ENCODE measurements at regions not wholly inside any gene's neighbourhood (a gene's known extent, or its start where the extent isn't known, plus 50 kb on each side); places are given as distances from the start of the nearest gene placed in this dataset.

GRCh38 chr9:3028535-3028934 lies 184.6 kb upstream of the PUM3 start:
- Histone ChIP-seq H3K4me3 (ENCODE audit: low read depth, low read length) (no peak overlapping the region), H3K9me3 (ENCODE audit: control insufficient read depth, insufficient read depth, low read length) (no peaks in the 10 kb centered on the region), H3K27ac (ENCODE audit: low read depth, low read length) (peak overlapping the region; percentile 10), H3K36me3 (ENCODE audit: control insufficient read depth, insufficient read depth, low read length) (no peaks in the 10 kb centered on the region), H3K27me3 (ENCODE audit: control insufficient read depth, insufficient read depth, low read length) (no peaks in the 10 kb centered on the region), H3K4me1 (ENCODE audit: control insufficient read depth, insufficient read depth, low read length) (peaks cover 7% of the 10 kb centered on the region)
- no CpG with 5 or more reads among the region's 4 CpGs for WGBS (ENCODE audit: insufficient coverage)
- DNase-seq (ENCODE audit: low read depth in 4 of 6, low spot score in 6 of 6): peak in 4 of 6 donors; percentile 38 to 88 (median 62)

- 44% methylated on average over 1 of the region's 3 CpGs for WGBS (ENCODE audit: insufficient coverage)
- peak in 2 of 6 donors; percentile 40 to 85 for DNase-seq (ENCODE audit: low read depth in 4 of 6, low spot score in 6 of 6)
- H3K4me1 ChIP-seq (ENCODE audit: control insufficient read depth, insufficient read depth, low read length): peaks cover 7% of the 10 kb centered on the region
- no peak overlapping the region for H3K4me3 ChIP-seq (ENCODE audit: low read depth, low read length)
- H3K27me3 ChIP-seq (ENCODE audit: control insufficient read depth, insufficient read depth, low read length): no peaks in the 10 kb centered on the region
- no peaks in the 10 kb centered on the region for H3K9me3 ChIP-seq (ENCODE audit: control insufficient read depth, insufficient read depth, low read length)
- no peaks in the 10 kb centered on the region for H3K36me3 ChIP-seq (ENCODE audit: control insufficient read depth, insufficient read depth, low read length)
- no peak overlapping the region for H3K27ac ChIP-seq (ENCODE audit: low read depth, low read length)
Observed at GRCh38 chr9:3027210-3027609, 183.3 kb upstream of the PUM3 start.

GRCh38 chr9:3023449-3023848 lies 179.6 kb upstream of the PUM3 start:
- Histone ChIP-seq H3K27me3 (ENCODE audit: control insufficient read depth, insufficient read depth, low read length) (no peaks in the 10 kb centered on the region), H3K4me3 (ENCODE audit: low read depth, low read length) (no peak overlapping the region), H3K27ac (ENCODE audit: low read depth, low read length) (no peak overlapping the region), H3K9me3 (ENCODE audit: control insufficient read depth, insufficient read depth, low read length) (no peaks in the 10 kb centered on the region), H3K4me1 (ENCODE audit: control insufficient read depth, insufficient read depth, low read length) (peaks cover 1% of the 10 kb centered on the region), H3K36me3 (ENCODE audit: control insufficient read depth, insufficient read depth, low read length) (no peaks in the 10 kb centered on the region)
- WGBS (ENCODE audit: insufficient coverage): no CpG with 5 or more reads among the region's 3 CpGs
- no peak for DNase-seq (ENCODE audit: low read depth in 4 of 6, low spot score in 6 of 6)

DNA sequence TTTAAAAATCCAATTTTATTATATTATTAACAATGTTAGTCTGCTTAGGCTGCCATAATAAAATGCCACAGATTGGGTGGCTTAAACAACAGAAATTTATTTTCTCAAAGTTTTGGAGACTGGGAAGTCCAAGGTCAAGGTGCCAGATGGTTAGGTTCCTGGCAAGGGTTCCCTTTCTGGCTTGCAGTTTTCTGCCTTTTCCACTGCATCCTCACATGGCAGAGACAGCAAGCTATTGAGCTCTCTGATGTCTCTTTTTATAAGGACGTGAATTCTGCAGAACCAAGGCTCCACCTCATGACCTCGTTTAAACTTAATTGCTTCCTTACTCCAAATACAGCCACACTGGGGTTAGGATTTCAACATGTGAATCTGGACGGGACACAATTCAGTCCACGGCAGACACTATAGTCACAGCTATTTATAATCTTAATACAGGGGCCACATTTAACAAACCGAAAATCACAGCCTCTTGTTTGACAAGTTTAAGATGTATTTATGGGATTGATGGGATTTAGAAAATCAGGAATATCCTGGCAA lies 174.9 kb upstream of the PUM3 start:
- Histone ChIP-seq H3K9me3 (ENCODE audit: control insufficient read depth, insufficient read depth, low read length) (no peaks in the 10 kb centered on the region), H3K36me3 (ENCODE audit: control insufficient read depth, insufficient read depth, low read length) (no peaks in the 10 kb centered on the region), H3K27ac (ENCODE audit: low read depth, low read length) (no peak overlapping the region), H3K4me3 (ENCODE audit: low read depth, low read length) (no peak overlapping the region), H3K27me3 (ENCODE audit: control insufficient read depth, insufficient read depth, low read length) (no peaks in the 10 kb centered on the region), H3K4me1 (ENCODE audit: control insufficient read depth, insufficient read depth, low read length) (no peaks in the 10 kb centered on the region)
- 40% methylated on average over 1 of the region's 5 CpGs for WGBS (ENCODE audit: insufficient coverage)
- peak in 1 of 6 donors; percentile 33 for DNase-seq (ENCODE audit: low read depth in 4 of 6, low spot score in 6 of 6)

- Histone ChIP-seq H3K27ac (ENCODE audit: low read depth, low read length) (no peak overlapping the region), H3K4me3 (ENCODE audit: low read depth, low read length) (no peak overlapping the region), H3K36me3 (ENCODE audit: control insufficient read depth, insufficient read depth, low read length) (no peaks in the 10 kb centered on the region), H3K27me3 (ENCODE audit: control insufficient read depth, insufficient read depth, low read length) (no peaks in the 10 kb centered on the region), H3K9me3 (ENCODE audit: control insufficient read depth, insufficient read depth, low read length) (no peaks in the 10 kb centered on the region), H3K4me1 (ENCODE audit: control insufficient read depth, insufficient read depth, low read length) (no peaks in the 10 kb centered on the region)
- DNase-seq (ENCODE audit: low read depth in 4 of 6, low spot score in 6 of 6): peak in 1 of 6 donors; percentile 70
- no CpG with 5 or more reads among the region's 2 CpGs for WGBS (ENCODE audit: insufficient coverage)
Observed at GRCh38 chr9:3018071-3018470, 174.2 kb upstream of the PUM3 start.

DNA sequence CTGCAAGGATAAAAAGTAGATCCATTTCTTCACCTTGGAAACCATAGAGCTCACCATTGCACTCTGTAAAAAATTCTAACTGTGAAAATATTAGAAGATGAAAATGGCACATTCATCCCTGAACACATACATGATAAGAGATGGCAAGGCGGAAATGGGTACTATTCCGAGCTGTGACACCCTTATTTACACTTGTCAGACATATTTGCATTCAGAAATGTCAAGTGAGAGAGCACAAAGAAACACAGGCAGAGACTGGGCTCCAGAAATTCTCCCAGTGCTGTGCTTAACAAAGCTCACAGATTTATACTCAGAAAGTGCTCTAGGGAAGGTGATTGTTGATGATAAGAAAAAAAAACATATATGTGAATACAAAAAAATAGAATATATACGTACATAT lies 170.3 kb upstream of the PUM3 start:
- no CpG with 5 or more reads among the region's 3 CpGs for WGBS (ENCODE audit: insufficient coverage)
- no peaks in the 10 kb centered on the region for H3K9me3 ChIP-seq (ENCODE audit: control insufficient read depth, insufficient read depth, low read length)
- peak in 1 of 6 donors; percentile 60 for DNase-seq (ENCODE audit: low read depth in 4 of 6, low spot score in 6 of 6)
- no peak overlapping the region for H3K27ac ChIP-seq (ENCODE audit: low read depth, low read length)
- no peaks in the 10 kb centered on the region for H3K27me3 ChIP-seq (ENCODE audit: control insufficient read depth, insufficient read depth, low read length)
- H3K4me1 ChIP-seq (ENCODE audit: control insufficient read depth, insufficient read depth, low read length): no peaks in the 10 kb centered on the region
- peaks cover 2% of the 10 kb centered on the region for H3K36me3 ChIP-seq (ENCODE audit: control insufficient read depth, insufficient read depth, low read length)
- H3K4me3 ChIP-seq (ENCODE audit: low read depth, low read length): no peak overlapping the region

DNA sequence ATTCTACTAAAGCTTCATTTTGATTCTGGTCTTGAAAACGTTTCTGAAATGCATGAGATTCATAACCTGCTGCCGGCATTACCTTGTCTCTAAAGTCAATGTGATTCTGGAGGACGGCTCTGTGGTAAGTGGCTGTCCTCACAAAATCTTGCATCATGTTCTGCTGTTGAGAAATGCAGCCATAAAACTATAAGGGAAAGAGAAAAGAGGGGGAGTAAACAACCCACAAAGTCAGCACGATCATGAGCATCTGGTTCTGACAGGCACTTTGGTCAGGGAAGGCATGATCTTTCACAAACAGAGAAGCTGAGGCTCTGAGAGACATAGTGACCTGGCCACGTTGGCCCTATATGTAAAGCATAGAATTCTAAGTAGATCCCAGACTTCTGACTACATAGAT lies 168.9 kb upstream of the PUM3 start:
- Histone ChIP-seq H3K9me3 (ENCODE audit: control insufficient read depth, insufficient read depth, low read length) (no peaks in the 10 kb centered on the region), H3K4me3 (ENCODE audit: low read depth, low read length) (no peak overlapping the region), H3K36me3 (ENCODE audit: control insufficient read depth, insufficient read depth, low read length) (peaks cover 2% of the 10 kb centered on the region), H3K27me3 (ENCODE audit: control insufficient read depth, insufficient read depth, low read length) (no peaks in the 10 kb centered on the region), H3K27ac (ENCODE audit: low read depth, low read length) (no peak overlapping the region), H3K4me1 (ENCODE audit: control insufficient read depth, insufficient read depth, low read length) (no peaks in the 10 kb centered on the region)
- WGBS (ENCODE audit: insufficient coverage): 80% methylated on average over 5 of the region's 5 CpGs
- DNase-seq (ENCODE audit: low read depth in 4 of 6, low spot score in 6 of 6): no peak

DNA sequence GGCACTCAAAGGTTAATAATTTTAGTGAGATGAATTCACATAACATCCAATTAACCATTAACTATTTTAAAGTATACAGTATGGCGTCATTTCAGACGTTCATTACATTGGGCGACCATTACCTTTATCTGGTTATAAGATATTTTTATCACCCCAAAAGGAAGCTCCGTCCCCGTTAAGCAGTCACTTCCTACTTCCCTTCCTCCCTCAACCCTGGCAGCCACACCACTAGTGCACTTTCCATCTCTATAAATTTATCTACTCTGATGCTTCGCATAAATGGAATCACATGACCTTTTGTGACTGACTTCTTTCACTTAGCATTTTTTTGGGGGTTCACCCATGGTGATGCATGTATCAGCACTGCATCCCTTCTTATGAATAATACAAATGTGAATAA lies 168.3 kb upstream of the PUM3 start:
- peaks cover 2% of the 10 kb centered on the region for H3K36me3 ChIP-seq (ENCODE audit: control insufficient read depth, insufficient read depth, low read length)
- no peaks in the 10 kb centered on the region for H3K4me1 ChIP-seq (ENCODE audit: control insufficient read depth, insufficient read depth, low read length)
- H3K27me3 ChIP-seq (ENCODE audit: control insufficient read depth, insufficient read depth, low read length): no peaks in the 10 kb centered on the region
- H3K9me3 ChIP-seq (ENCODE audit: control insufficient read depth, insufficient read depth, low read length): no peaks in the 10 kb centered on the region
- WGBS (ENCODE audit: insufficient coverage): 96% methylated on average over 3 of the region's 6 CpGs
- DNase-seq (ENCODE audit: low read depth in 4 of 6, low spot score in 6 of 6): no peak
- H3K4me3 ChIP-seq (ENCODE audit: low read depth, low read length): no peak overlapping the region
- no peak overlapping the region for H3K27ac ChIP-seq (ENCODE audit: low read depth, low read length)

DNA sequence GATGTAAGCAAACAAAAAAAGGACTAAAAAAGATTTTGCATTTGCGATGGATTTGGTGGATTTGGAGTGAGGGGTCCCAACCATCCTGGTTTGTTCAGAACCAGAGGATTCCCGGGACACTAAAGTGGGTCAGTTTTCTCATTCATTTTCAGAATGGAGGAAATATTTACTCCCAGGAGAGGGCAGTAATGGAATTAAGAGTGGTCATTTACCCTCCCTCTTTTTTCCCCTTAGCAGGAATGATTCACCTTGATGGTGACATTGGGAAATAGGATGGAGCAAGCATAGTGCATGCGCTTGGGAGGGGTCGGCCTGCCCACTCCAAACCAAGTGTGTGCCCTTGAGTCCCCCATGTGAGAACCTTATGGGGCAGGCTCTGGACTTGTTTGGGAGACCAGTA lies 164.2 kb upstream of the PUM3 start:
- H3K4me1 ChIP-seq (ENCODE audit: control insufficient read depth, insufficient read depth, low read length): peaks cover 3% of the 10 kb centered on the region
- no peak for DNase-seq (ENCODE audit: low read depth in 4 of 6, low spot score in 6 of 6)
- 94% methylated on average over 3 of the region's 4 CpGs for WGBS (ENCODE audit: insufficient coverage)

GRCh38 chr9:3007326-3007725 lies 163.4 kb upstream of the PUM3 start:
- no CpG with 5 or more reads among the region's 1 CpG for WGBS (ENCODE audit: insufficient coverage)
- no peak for DNase-seq (ENCODE audit: low read depth in 4 of 6, low spot score in 6 of 6)
- no peak overlapping the region for H3K27ac ChIP-seq (ENCODE audit: low read depth, low read length)
- H3K27me3 ChIP-seq (ENCODE audit: control insufficient read depth, insufficient read depth, low read length): no peaks in the 10 kb centered on the region
- peaks cover 2% of the 10 kb centered on the region for H3K36me3 ChIP-seq (ENCODE audit: control insufficient read depth, insufficient read depth, low read length)
- no peak overlapping the region for H3K4me3 ChIP-seq (ENCODE audit: low read depth, low read length)
- no peaks in the 10 kb centered on the region for H3K9me3 ChIP-seq (ENCODE audit: control insufficient read depth, insufficient read depth, low read length)
- H3K4me1 ChIP-seq (ENCODE audit: control insufficient read depth, insufficient read depth, low read length): peaks cover 3% of the 10 kb centered on the region

More for the DNA sequence above, 164.2 kb upstream of the PUM3 start:
- Histone ChIP-seq H3K4me3 (ENCODE audit: low read depth, low read length) (no peak overlapping the region), H3K9me3 (ENCODE audit: control insufficient read depth, insufficient read depth, low read length) (no peaks in the 10 kb centered on the region), H3K36me3 (ENCODE audit: control insufficient read depth, insufficient read depth, low read length) (peaks cover 2% of the 10 kb centered on the region), H3K27ac (ENCODE audit: low read depth, low read length) (no peak overlapping the region), H3K27me3 (ENCODE audit: control insufficient read depth, insufficient read depth, low read length) (no peaks in the 10 kb centered on the region)

All from spinal cord (tissue), 9 donors.